GM12878 (cell line): ENCODE measurements at regions not wholly inside any gene's neighbourhood (a gene's known extent, or its start where the extent isn't known, plus 50 kb on each side); places are given as distances from the start of the nearest gene placed in this dataset.
"Not testable (repeated sequence)": the region's sequence is repeated elsewhere in the genome, so short reads cannot be mapped to it uniquely, and the experiment has no call there.

Experiments
- ATAC-seq: fragments of 200-7000 bp; cut with Tn5 transposase; 3 replicates; pipeline ENCODE4 v1.9.1; 2020; ENCODE audit warnings: mild to moderate bottlenecking, moderate library complexity
- BruUV-seq: library from RNA; stranded (reverse); fragments of 400-500 nt; replicated peaks from 2 replicates; lab custom pipeline; 2021; lab: Mats Ljungman, UMichigan
- CTCF ChIA-PET: fragments of 300-600 bp; sonication (Branson Sonifier 250); formaldehyde crosslinking; extraction: SDS; loops from one replicate; lab custom pipeline; 2021; ENCODE audit warnings: inconsistent platforms; lab: Yijun Ruan, JAX
- POLR2A ChIA-PET: fragments of 350-600 bp; formaldehyde crosslinking; extraction: SDS; loops from one replicate; lab custom pipeline; 2021; ENCODE audit warnings: inconsistent platforms; lab: Charles Lee
- RAD21 ChIA-PET: fragments of 300-600 bp; sonication (Branson Sonifier 250); formaldehyde crosslinking; loops from one replicate; lab custom pipeline; 2023; ENCODE audit warnings: antibody characterized with exemption; ENCODE audit not compliant: unreplicated experiment; lab: Charles Lee
- SMC1A ChIA-PET: fragments of 300-600 bp; sonication (Branson Sonifier 250); formaldehyde crosslinking; loops from one replicate; lab custom pipeline; 2023; ENCODE audit not compliant: unreplicated experiment, uncharacterized antibody; lab: Charles Lee
- DNase-seq: peaks from one replicate; pipeline ENCODE4 v3.0.0-alpha.2; 2011; ENCODE audit warnings: low read depth, low spot score
- FAIRE-seq: peaks from 3 replicates; lab custom pipeline; 2011; peaks lifted over from hg19 to GRCh38; lab: Jason Lieb, UNC
- H2AFZ ChIP-seq: 2 replicates; pipeline ENCODE4 v1.6.0; 2011; ENCODE audit warnings: low read depth, low read length, control low read depth; ENCODE audit not compliant: control insufficient read depth
- H3K27ac ChIP-seq: 2 replicates; pipeline ENCODE4 v1.5.1; 2011; ENCODE audit warnings: control low read depth; ENCODE audit not compliant: control insufficient read depth, insufficient read depth
- H3K27me3 ChIP-seq, 2 experiments: replicated peaks in 1 of 2; 2 replicates each; pipeline versions ENCODE4 v1.6.0 to v1.6.1; 2011; ENCODE audit warnings: low read length in 1 of 2; ENCODE audit not compliant: control insufficient read depth in 2 of 2, insufficient read depth in 2 of 2
- H3K36me3 ChIP-seq, 2 experiments: 2 replicates each; pipeline ENCODE4 v1.5.1; 2011; ENCODE audit warnings: low read length in 1 of 2; ENCODE audit not compliant: control insufficient read depth in 2 of 2, insufficient read depth in 2 of 2
- H3K4me1 ChIP-seq: 2 replicates; pipeline ENCODE4 v1.6.1; 2011; ENCODE audit warnings: mild to moderate bottlenecking, low read length, moderate library complexity, mixed read lengths; ENCODE audit not compliant: control insufficient read depth, insufficient read depth
- H3K4me2 ChIP-seq: 2 replicates; pipeline ENCODE4 v1.6.0; 2011; ENCODE audit warnings: control low read depth; ENCODE audit not compliant: control insufficient read depth, insufficient read depth
- H3K4me3 ChIP-seq: fragments of 200-600 bp; sonication (generic); 2 replicates; pipeline ENCODE4 v1.5.1; 2016
- H3K79me2 ChIP-seq: 2 replicates; pipeline ENCODE4 v1.6.0; 2011; ENCODE audit warnings: low read length; ENCODE audit not compliant: control insufficient read depth, insufficient read depth
- H3K9ac ChIP-seq: 2 replicates; pipeline ENCODE4 v1.8.0; 2011; ENCODE audit warnings: low read length, control low read depth, mixed read lengths; ENCODE audit not compliant: control insufficient read depth, insufficient read depth
- H3K9me3 ChIP-seq: replicated peaks from 3 replicates; pipeline ENCODE4 v1.5.1; 2011; ENCODE audit warnings: mild to moderate bottlenecking, low read length; ENCODE audit not compliant: control insufficient read depth, insufficient read depth
- H4K20me1 ChIP-seq: 2 replicates; pipeline ENCODE4 v1.6.0; 2011; ENCODE audit not compliant: control insufficient read depth, insufficient read depth
- BHLHE40 ChIP-seq, 2 experiments: fragments of 450-650 bp in 1 of 2; IDR thresholded peaks; 2 replicates each; pipeline ENCODE4 v1.6.1; 2011 to 2017; ENCODE audit warnings: low read depth in 2 of 2, borderline replicate concordance in 1 of 2, improper control_type of control experiment in 1 of 2, low read length in 1 of 2, mild to moderate bottlenecking in 1 of 2
- NBN ChIP-seq: fragments of 450-650 bp; IDR thresholded peaks from 2 replicates; pipeline ENCODE4 v1.6.1; 2016
- NR2F1 ChIP-seq: fragments of 450-650 bp; conservative IDR thresholded peaks from 2 replicates; pipeline ENCODE4 v1.6.1; 2017; ENCODE audit warnings: mild to moderate bottlenecking
- PRDM15 ChIP-seq: fragments of 450-650 bp; formaldehyde crosslinking; IDR thresholded peaks from 2 replicates; pipeline ENCODE4 v1.4.0; 2020; ENCODE audit warnings: mild to moderate bottlenecking, moderate library complexity
- RBBP5 ChIP-seq: fragments of 200-600 bp; sonication (generic); conservative IDR thresholded peaks from 2 replicates; pipeline ENCODE4 v1.6.1; 2016
- SREBF2 ChIP-seq: IDR thresholded peaks from 2 replicates; pipeline ENCODE4 v1.6.1; 2012; ENCODE audit warnings: mild to moderate bottlenecking, low read length
- TCF7 ChIP-seq: IDR thresholded peaks from 2 replicates; pipeline ENCODE4 v1.6.1; 2014; ENCODE audit warnings: antibody characterized with exemption, borderline replicate concordance
- ZNF217 ChIP-seq: fragments of 450-650 bp; IDR thresholded peaks from 2 replicates; pipeline ENCODE4 v1.6.1; 2017; ENCODE audit warnings: antibody characterized with exemption, mild to moderate bottlenecking
- ZZZ3 ChIP-seq: IDR thresholded peaks from 2 replicates; pipeline ENCODE4 v1.6.1; 2011; ENCODE audit warnings: low read depth; ENCODE audit not compliant: control insufficient read depth, insufficient read length
- WGBS: methylation state at CpG from one replicate; pipeline ENCODE4 v1.1.6; 2016; ENCODE audit warnings: low lambda C conversion rate; ENCODE audit not compliant: insufficient replicate concordance, insufficient coverage; ENCODE audit errors: missing lambda C conversion rate; 5-methylcytosine and 5-hydroxymethylcytosine counted together
- in situ Hi-C: fragments of 300-500 bp; cut with MboI; formaldehyde crosslinking; loops from 9 replicates; pipeline ENCODE4 v1.14.3; 2018; ENCODE audit warnings: mixed read lengths
- intact Hi-C: fragments of 100-400 bp; cut with micrococcal nuclease; formaldehyde crosslinking; loops from one replicate; pipeline ENCODE4 v1.14.2; 2022; ENCODE audit not compliant: unreplicated experiment

GRCh38 chr13:60242043-60242595, 78.4 kb upstream of the DIAPH3 start (continued):
- TF ChIP-seq SREBF2 (no peak), ZZZ3 (no peak), ZNF217 (no peak), PRDM15 (CRISPR knock-in tag) (no peak)

- H3K4me1 ChIP-seq: no peaks in the 10 kb centered on the region
- in situ Hi-C loops: no loop called here
- H3K36me3 ChIP-seq: no peaks in the 10 kb centered on the region
- H3K27me3 ChIP-seq: no peaks in the 10 kb centered on the region
- no peaks in the 10 kb centered on the region for H3K9me3 ChIP-seq
- RAD21 ChIA-PET: no interaction called here
- DNase-seq (no peak), ATAC-seq (no peak), FAIRE-seq (no peak)
- intact Hi-C loops: no loop called here
- no peak overlapping the region for H3K9ac ChIP-seq
- WGBS: 36% methylated on average over 1 of the region's 1 CpG
- H3K4me2 ChIP-seq: no peak overlapping the region
- POLR2A ChIA-PET: no interaction called here
- TF ChIP-seq RBBP5 (no peak), NBN (no peak), TCF7 (no peak), NR2F1 (no peak), BHLHE40 (IDR thresholded peaks at IDR 0.05; ENCODE audit: borderline replicate concordance in 1 of 2, low read depth in 2 of 2, low read length in 1 of 2) (no peak)
- H4K20me1 ChIP-seq: no peaks in the 10 kb centered on the region
- H3K27ac ChIP-seq: no peak overlapping the region
- CTCF ChIA-PET: no interaction called here
- no peaks in the 10 kb centered on the region for H3K79me2 ChIP-seq
- H2AFZ ChIP-seq: no peak overlapping the region
- no TSS peak for BruUV-seq
- SMC1A ChIA-PET: no interaction called here
- no peak overlapping the region for H3K4me3 ChIP-seq
These were observed 80.7 kb upstream of the DIAPH3 start for GRCh38 chr13:60244381-60244780.

- H3K4me3 ChIP-seq, H3K27me3 ChIP-seq, H3K4me2 ChIP-seq, H3K36me3 ChIP-seq, H2AFZ ChIP-seq, H3K9me3 ChIP-seq, CTCF ChIA-PET, intact Hi-C loops, FAIRE-seq, H4K20me1 ChIP-seq, H3K4me1 ChIP-seq, ATAC-seq, H3K27ac ChIP-seq, in situ Hi-C loops, BruUV-seq, POLR2A ChIA-PET, H3K9ac ChIP-seq, H3K79me2 ChIP-seq, DNase-seq, RAD21 ChIA-PET: not testable (repeated sequence)
- SMC1A ChIA-PET: interaction anchor here (0.6 kb wide), 1 partner anchor 104 kb away, joined by 3 read pairs; no protein-coding TSS in a partner anchor
- 45% methylated on average over 10 of the region's 10 CpGs for WGBS
These were observed 87.7 kb upstream of the DIAPH3 start for GRCh38 chr13:60251419-60251818.
